ENCODE measurements at regions not wholly inside any gene's neighbourhood (a gene's known extent, or its start where the extent isn't known, plus 50 kb on each side); places are given as distances from the start of the nearest gene placed in this dataset.

DNA sequence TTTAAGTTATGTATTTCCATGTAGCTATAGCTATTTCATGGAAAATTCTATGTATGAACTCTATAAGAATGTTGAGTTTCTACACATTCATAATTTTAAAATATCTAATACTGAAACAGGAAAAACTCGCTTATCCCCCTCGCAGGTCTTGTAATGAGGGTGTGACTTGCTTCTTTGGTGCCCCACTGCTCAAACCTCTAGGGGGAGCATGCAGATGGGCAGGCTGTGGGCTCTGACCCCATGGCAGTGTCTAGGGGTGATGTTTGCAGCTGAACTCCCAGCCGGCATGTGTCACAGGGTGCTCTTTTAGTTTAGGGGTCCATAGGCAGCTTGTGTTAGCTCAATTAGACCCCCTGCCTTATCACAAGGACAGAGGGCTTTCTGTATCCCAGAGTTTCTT, 1825.7 kb upstream of the ADGRL3 start:
- Mint-ChIP-seq H3K4me3 (no peak overlapping the region), H3K36me3 (ENCODE audit: insufficient read depth in 1 of 3, low read depth in 3 of 3) (no peaks in the 10 kb centered on the region; a peak in 2 of 7 replicates), H3K4me1 (no peaks in the 10 kb centered on the region; a peak in 1 of 4 replicates), H3K9me3 (peaks cover 3 to 7% of the 10 kb centered on the region in 2 experiments; a peak in 3 of 5 replicates), H3K27me3 (ENCODE audit: low read depth) (no peaks in the 10 kb centered on the region), H3K27ac (no peak overlapping the region; a peak in 1 of 7 replicates)
- WGBS (ENCODE audit: extremely low coverage, insufficient read length, low lambda C conversion rate): no CpG with 5 or more reads among the region's 3 CpGs
- H3K23me2 ChIP-seq (ENCODE audit: insufficient read length, low read depth, low read length, poor library complexity, severe bottlenecking): no peaks in the 10 kb centered on the region
- H2BK5ac ChIP-seq (ENCODE audit: insufficient read length, low read length): no peak overlapping the region
- no peak for DNase-seq
- no peak overlapping the region for H3K23ac ChIP-seq (ENCODE audit: insufficient read length, low read depth, low read length)
- H3K9ac ChIP-seq (ENCODE audit: extremely low read depth, insufficient read length, low read length): no peak overlapping the region
- no peak overlapping the region for H2AFZ ChIP-seq (ENCODE audit: low read length)
- H2BK20ac ChIP-seq (ENCODE audit: low read depth, low read length, poor library complexity, severe bottlenecking): no peak overlapping the region
- H4K91ac ChIP-seq (ENCODE audit: insufficient read length, low read depth, low read length): no peak overlapping the region
- H3K56ac ChIP-seq (ENCODE audit: insufficient read length, low read depth, low read length): no peak overlapping the region
- H3K27ac ChIP-seq (ENCODE audit: insufficient read length, low read depth, low read length): no peak overlapping the region
- H3K18ac ChIP-seq (ENCODE audit: insufficient read length, low read depth, low read length): no peak overlapping the region
- no peak overlapping the region for H3K4ac ChIP-seq (ENCODE audit: low read depth, low read length)
- no peak overlapping the region for H4K5ac ChIP-seq (ENCODE audit: insufficient read length, low read depth, low read length)
- H3K27me3 ChIP-seq (ENCODE audit: insufficient read depth, low read length): no peaks in the 10 kb centered on the region
- no peaks in the 10 kb centered on the region for H3K9me3 ChIP-seq (ENCODE audit: control insufficient read depth, low read depth, low read length)
- H3K79me1 ChIP-seq (ENCODE audit: insufficient read depth, low read depth, low read length, poor library complexity, severe bottlenecking): no peaks in the 10 kb centered on the region
- H4K20me1 ChIP-seq (ENCODE audit: control insufficient read depth, insufficient read depth, insufficient read length): no peaks in the 10 kb centered on the region
- H2BK15ac ChIP-seq (ENCODE audit: low read depth, low read length): no peak overlapping the region
- H3K4me1 ChIP-seq (ENCODE audit: insufficient read depth, low read length): no peaks in the 10 kb centered on the region
- H3K14ac ChIP-seq (ENCODE audit: insufficient read depth, low read length): no peak overlapping the region
- no peak overlapping the region for H3K4me2 ChIP-seq (ENCODE audit: insufficient read depth, insufficient read length, low read length)
- H2AK5ac ChIP-seq (ENCODE audit: insufficient read length, low read length): no peak overlapping the region
- no peak overlapping the region for H4K8ac ChIP-seq (replicated peaks; ENCODE audit: insufficient read length, low read depth, low read length)
- H3T11ph ChIP-seq (ENCODE audit: low read length): no peak overlapping the region
- H2BK120ac ChIP-seq (ENCODE audit: low read depth, low read length, poor library complexity, severe bottlenecking): no peak overlapping the region
- H3K79me2 ChIP-seq (ENCODE audit: insufficient read depth, low read length): no peaks in the 10 kb centered on the region
- TF ChIP-seq, protein P1, sequence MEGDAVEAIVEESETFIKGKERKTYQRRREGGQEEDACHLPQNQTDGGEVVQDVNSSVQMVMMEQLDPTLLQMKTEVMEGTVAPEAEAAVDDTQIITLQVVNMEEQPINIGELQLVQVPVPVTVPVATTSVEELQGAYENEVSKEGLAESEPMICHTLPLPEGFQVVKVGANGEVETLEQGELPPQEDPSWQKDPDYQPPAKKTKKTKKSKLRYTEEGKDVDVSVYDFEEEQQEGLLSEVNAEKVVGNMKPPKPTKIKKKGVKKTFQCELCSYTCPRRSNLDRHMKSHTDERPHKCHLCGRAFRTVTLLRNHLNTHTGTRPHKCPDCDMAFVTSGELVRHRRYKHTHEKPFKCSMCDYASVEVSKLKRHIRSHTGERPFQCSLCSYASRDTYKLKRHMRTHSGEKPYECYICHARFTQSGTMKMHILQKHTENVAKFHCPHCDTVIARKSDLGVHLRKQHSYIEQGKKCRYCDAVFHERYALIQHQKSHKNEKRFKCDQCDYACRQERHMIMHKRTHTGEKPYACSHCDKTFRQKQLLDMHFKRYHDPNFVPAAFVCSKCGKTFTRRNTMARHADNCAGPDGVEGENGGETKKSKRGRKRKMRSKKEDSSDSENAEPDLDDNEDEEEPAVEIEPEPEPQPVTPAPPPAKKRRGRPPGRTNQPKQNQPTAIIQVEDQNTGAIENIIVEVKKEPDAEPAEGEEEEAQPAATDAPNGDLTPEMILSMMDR (conservative IDR thresholded peaks at IDR 0.05): peak; percentile 64
- H2BK12ac ChIP-seq (ENCODE audit: insufficient read length, low read depth, low read length): no peak overlapping the region

Measured in H9 (cell line).